Natural killer cell (primary cell): ENCODE measurements at regions not wholly inside any gene's neighbourhood (a gene's known extent, or its start where the extent isn't known, plus 50 kb on each side); places are given as distances from the start of the nearest gene placed in this dataset.

Experiments
- ATAC-seq, 3 donors: fragments of 150-1000 bp in 2 of 3; fragments of 200-7000 bp in 1 of 3; cut with Tn5 transposase; 1 replicate in 1 of 3; 2 replicates in 2 of 3; pipeline ENCODE4 v1.10.0; 2021; ENCODE audit warnings: mild to moderate bottlenecking in 2 of 3, moderate library complexity in 2 of 3
- DNase-seq, 2 donors: peaks; one replicate each; pipeline versions ENCODE4 v3.0.0 to v3.0.0-alpha.2; 2013 to 2021; ENCODE audit warnings: mixed read lengths in 1 of 2
- H3K27ac ChIP-seq: one replicate; pipeline ENCODE4 v1.5.1; 2013; ENCODE audit warnings: mild to moderate bottlenecking, low read length
- H3K27me3 ChIP-seq: one replicate; pipeline ENCODE4 v1.6.1; 2013; ENCODE audit warnings: low read length; ENCODE audit not compliant: control insufficient read depth, insufficient read depth
- H3K36me3 ChIP-seq: one replicate; pipeline ENCODE4 v1.6.1; 2013; ENCODE audit warnings: low read length; ENCODE audit not compliant: control insufficient read depth, insufficient read depth
- H3K4me1 ChIP-seq: one replicate; pipeline ENCODE4 v1.6.1; 2013; ENCODE audit warnings: low read length; ENCODE audit not compliant: control insufficient read depth, insufficient read depth
- H3K4me3 ChIP-seq: one replicate; pipeline ENCODE4 v1.5.1; 2013; ENCODE audit warnings: low read length
- H3K9me3 ChIP-seq: one replicate; pipeline ENCODE4 v1.6.1; 2013; ENCODE audit warnings: low read length; ENCODE audit not compliant: control insufficient read depth, insufficient read depth
- H3K27ac Mint-ChIP-seq, 2 donors: one replicate each; pipeline ENCODE4 v1.8.0; 2022; ENCODE audit warnings: mild to moderate bottlenecking in 2 of 2, mixed read lengths in 2 of 2, moderate library complexity in 1 of 2
- H3K27me3 Mint-ChIP-seq, 2 donors: one replicate each; pipeline ENCODE4 v1.8.0; 2022; ENCODE audit warnings: low read depth in 2 of 2, mixed read lengths in 2 of 2
- H3K36me3 Mint-ChIP-seq: one replicate; pipeline ENCODE4 v1.8.0; 2022; ENCODE audit warnings: mixed read lengths
- H3K4me1 Mint-ChIP-seq, 2 donors: one replicate each; pipeline ENCODE4 v1.8.0; 2022; ENCODE audit warnings: mixed read lengths in 2 of 2
- H3K4me3 Mint-ChIP-seq: one replicate; pipeline ENCODE4 v1.8.0; 2022; ENCODE audit warnings: mild to moderate bottlenecking, moderate library complexity, mixed read lengths
- H3K9me3 Mint-ChIP-seq, 2 donors: one replicate each; pipeline ENCODE4 v1.8.0; 2022; ENCODE audit warnings: mixed read lengths in 2 of 2
- CTCF ChIP-seq: fragments of 200-600 bp; IDR thresholded peaks from one replicate; pipeline ENCODE4 v1.8.0; 2022; ENCODE audit warnings: antibody characterized with exemption
- WGBS: methylation state at CpG from one replicate; pipeline ENCODE4 v1.1.7; 2013; ENCODE audit warnings: missing lambda C conversion rate; ENCODE audit not compliant: insufficient coverage; 5-methylcytosine and 5-hydroxymethylcytosine counted together
- intact Hi-C: fragments of 100-400 bp; cut with micrococcal nuclease; formaldehyde crosslinking; loops from one replicate; pipeline ENCODE4 v1.14.2; 2022

- no peak for DNase-seq
- no peaks in the 10 kb centered on the region for H3K36me3 ChIP-seq
- 36% methylated on average over 28 of the region's 28 CpGs for WGBS
- TF ChIP-seq CTCF, result no peak
- no peaks in the 10 kb centered on the region for H3K27me3 ChIP-seq
- peaks cover 12% of the 10 kb centered on the region for H3K9me3 ChIP-seq
- no peak overlapping the region for H3K27ac ChIP-seq
- H3K4me3 ChIP-seq, result no peak overlapping the region
- no peaks in the 10 kb centered on the region for H3K4me1 ChIP-seq
- no peaks in the 10 kb centered on the region for H3K27me3 Mint-ChIP-seq
- no peak overlapping the region for H3K4me3 Mint-ChIP-seq
- no peak for ATAC-seq
- H3K9me3 Mint-ChIP-seq, result peaks cover 2 to 4% of the 10 kb centered on the region in 2 donors
- intact Hi-C loops, result no loop called here
- no peak overlapping the region for H3K27ac Mint-ChIP-seq
- no peaks in the 10 kb centered on the region for H3K4me1 Mint-ChIP-seq
- H3K36me3 Mint-ChIP-seq, result no peaks in the 10 kb centered on the region
These were observed 297.9 kb upstream of the RIMS1 start for GRCh38 chr6:71588490-71588889.

GRCh38 chr6:71589254-71589653 is 297.1 kb upstream of the RIMS1 start:
- Histone ChIP-seq H3K27ac (no peak overlapping the region), H3K27me3 (no peaks in the 10 kb centered on the region), H3K36me3 (no peaks in the 10 kb centered on the region), H3K4me3 (no peak overlapping the region), H3K4me1 (no peaks in the 10 kb centered on the region), H3K9me3 (peaks cover 12% of the 10 kb centered on the region)
- Mint-ChIP-seq H3K4me1 (no peaks in the 10 kb centered on the region), H3K4me3 (no peak overlapping the region), H3K36me3 (no peaks in the 10 kb centered on the region), H3K27ac (no peak overlapping the region), H3K27me3 (no peaks in the 10 kb centered on the region), H3K9me3 (peaks cover 2 to 4% of the 10 kb centered on the region in 2 donors)
- 92% methylated on average over 2 of the region's 5 CpGs for WGBS
- DNase-seq, result no peak
- TF ChIP-seq CTCF, result no peak
- intact Hi-C loops, result no loop called here
- ATAC-seq, result no peak

GRCh38 chr6:71592643-71593042 is 293.7 kb upstream of the RIMS1 start:
- Histone ChIP-seq H3K4me3 (no peak overlapping the region), H3K36me3 (no peaks in the 10 kb centered on the region), H3K4me1 (no peaks in the 10 kb centered on the region), H3K9me3 (no peaks in the 10 kb centered on the region), H3K27me3 (no peaks in the 10 kb centered on the region), H3K27ac (no peak overlapping the region)
- intact Hi-C loops, result no loop called here
- no peaks in the 10 kb centered on the region for H3K4me1 Mint-ChIP-seq
- peaks cover 3 to 4% of the 10 kb centered on the region in 2 donors for H3K9me3 Mint-ChIP-seq
- H3K36me3 Mint-ChIP-seq, result no peaks in the 10 kb centered on the region
- DNase-seq (no peak), ATAC-seq (no peak)
- H3K27me3 Mint-ChIP-seq, result no peaks in the 10 kb centered on the region
- no peak for TF ChIP-seq CTCF
- H3K4me3 Mint-ChIP-seq, result no peak overlapping the region
- no peak overlapping the region for H3K27ac Mint-ChIP-seq

GRCh38 chr6:71599359-71599758 is 287.0 kb upstream of the RIMS1 start:
- H3K4me1 ChIP-seq, result no peaks in the 10 kb centered on the region

More at GRCh38 chr6:71599359-71599758, 287.0 kb upstream of the RIMS1 start:
- no peak overlapping the region for H3K27ac ChIP-seq
- Mint-ChIP-seq H3K9me3 (peaks cover 6% of the 10 kb centered on the region in 2 donors), H3K4me3 (no peak overlapping the region), H3K27ac (no peak overlapping the region), H3K4me1 (no peaks in the 10 kb centered on the region), H3K36me3 (no peaks in the 10 kb centered on the region), H3K27me3 (no peaks in the 10 kb centered on the region)
- no peaks in the 10 kb centered on the region for H3K9me3 ChIP-seq
- intact Hi-C loops, result no loop called here
- H3K4me3 ChIP-seq, result no peak overlapping the region
- H3K36me3 ChIP-seq, result no peaks in the 10 kb centered on the region
- H3K27me3 ChIP-seq, result no peaks in the 10 kb centered on the region
- ATAC-seq, result no peak
- no peak for TF ChIP-seq CTCF
- no peak for DNase-seq
